Cerebellar nuclear complex (tissue), 1 donor: ENCODE measurements at regions not wholly inside any gene's neighbourhood (a gene's known extent, or its start where the extent isn't known, plus 50 kb on each side); places are given as distances from the start of the nearest gene placed in this dataset.
"Not testable (repeated sequence)": the region's sequence is repeated elsewhere in the genome, so short reads cannot be mapped to it uniquely, and the experiment has no call there.

Source experiments
- DNase-seq, 2 experiments: peaks; one replicate each; lab custom pipeline; 2025; lab: John Stamatoyannopoulos, UW

- no peak for DNase-seq
Observed at GRCh38 chr3:194884649-194885315, 199.1 kb downstream of the FAM43A start.

- no peak for DNase-seq
Observed at GRCh38 chr3:194885766-194886165, 200.1 kb downstream of the FAM43A start.

GRCh38 chr3:194886836-194887235 lies 201.2 kb downstream of the FAM43A start:
- DNase-seq, result no peak

GRCh38 chr3:194888062-194888461 lies 202.4 kb downstream of the FAM43A start:
- DNase-seq, result not testable (repeated sequence)

- DNase-seq, result no peak
Observed at GRCh38 chr3:194888916-194889315, 203.2 kb downstream of the FAM43A start.

GRCh38 chr3:194890091-194890490 lies 204.4 kb downstream of the FAM43A start:
- no peak for DNase-seq

- DNase-seq, result no peak
Observed at GRCh38 chr3:194893121-194893987, 207.7 kb downstream of the FAM43A start.

- DNase-seq, result no peak
Observed at GRCh38 chr3:194894538-194894937, 208.9 kb downstream of the FAM43A start.

- DNase-seq, result no peak
Observed at GRCh38 chr3:194900854-194901522, 215.3 kb downstream of the FAM43A start.

GRCh38 chr3:194903447-194903846 lies 217.8 kb downstream of the FAM43A start:
- DNase-seq, result not testable (repeated sequence)

GRCh38 chr3:194904999-194905398 lies 219.3 kb downstream of the FAM43A start:
- not testable (repeated sequence) for DNase-seq

GRCh38 chr3:194905696-194906095 lies 220.0 kb downstream of the FAM43A start:
- DNase-seq, result no peak

- no peak for DNase-seq
Observed at GRCh38 chr3:194906229-194906629, 220.5 kb downstream of the FAM43A start.

GRCh38 chr3:194906970-194907629 lies 221.4 kb downstream of the FAM43A start:
- DNase-seq, result no peak

GRCh38 chr3:194907811-194908210 lies 222.1 kb downstream of the FAM43A start:
- DNase-seq, result no peak

GRCh38 chr3:194908496-194908895 lies 222.8 kb downstream of the FAM43A start:
- DNase-seq, result no peak

GRCh38 chr3:194908972-194909371 lies 223.3 kb downstream of the FAM43A start:
- no peak for DNase-seq

- DNase-seq, result no peak
Observed at GRCh38 chr3:194910414-194910984, 224.8 kb downstream of the FAM43A start.

GRCh38 chr3:194913316-194913715 lies 227.6 kb downstream of the FAM43A start:
- no peak for DNase-seq

- DNase-seq, result not testable (repeated sequence)
Observed at GRCh38 chr3:194924889-194925288, 239.2 kb downstream of the FAM43A start.

- no peak for DNase-seq
Observed at GRCh38 chr3:194925614-194926013, 239.9 kb downstream of the FAM43A start.

GRCh38 chr3:194928227-194928626 lies 242.5 kb downstream of the FAM43A start:
- no peak for DNase-seq
